ENCODE measurements at regions not wholly inside any gene's neighbourhood (a gene's known extent, or its start where the extent isn't known, plus 50 kb on each side); places are given as distances from the start of the nearest gene placed in this dataset.

- TF ChIP-seq, protein P1, sequence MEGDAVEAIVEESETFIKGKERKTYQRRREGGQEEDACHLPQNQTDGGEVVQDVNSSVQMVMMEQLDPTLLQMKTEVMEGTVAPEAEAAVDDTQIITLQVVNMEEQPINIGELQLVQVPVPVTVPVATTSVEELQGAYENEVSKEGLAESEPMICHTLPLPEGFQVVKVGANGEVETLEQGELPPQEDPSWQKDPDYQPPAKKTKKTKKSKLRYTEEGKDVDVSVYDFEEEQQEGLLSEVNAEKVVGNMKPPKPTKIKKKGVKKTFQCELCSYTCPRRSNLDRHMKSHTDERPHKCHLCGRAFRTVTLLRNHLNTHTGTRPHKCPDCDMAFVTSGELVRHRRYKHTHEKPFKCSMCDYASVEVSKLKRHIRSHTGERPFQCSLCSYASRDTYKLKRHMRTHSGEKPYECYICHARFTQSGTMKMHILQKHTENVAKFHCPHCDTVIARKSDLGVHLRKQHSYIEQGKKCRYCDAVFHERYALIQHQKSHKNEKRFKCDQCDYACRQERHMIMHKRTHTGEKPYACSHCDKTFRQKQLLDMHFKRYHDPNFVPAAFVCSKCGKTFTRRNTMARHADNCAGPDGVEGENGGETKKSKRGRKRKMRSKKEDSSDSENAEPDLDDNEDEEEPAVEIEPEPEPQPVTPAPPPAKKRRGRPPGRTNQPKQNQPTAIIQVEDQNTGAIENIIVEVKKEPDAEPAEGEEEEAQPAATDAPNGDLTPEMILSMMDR (conservative IDR thresholded peaks at IDR 0.05 in 1 of 2, IDR thresholded peaks at IDR 0.05 in 1 of 2; ENCODE audit: low read depth in 1 of 2, low read length in 2 of 2) = no peak
- TF ChIP-seq EZH2 (IDR thresholded peaks at IDR 0.05; ENCODE audit: low read length, missing control alignments) = no peak
These were observed 232.4 kb upstream of the KLF14 start for GRCh38 chr7:130966246-130967009.
